ENCODE measurements at regions not wholly inside any gene's neighbourhood (a gene's known extent, or its start where the extent isn't known, plus 50 kb on each side); places are given as distances from the start of the nearest gene placed in this dataset.

DNA sequence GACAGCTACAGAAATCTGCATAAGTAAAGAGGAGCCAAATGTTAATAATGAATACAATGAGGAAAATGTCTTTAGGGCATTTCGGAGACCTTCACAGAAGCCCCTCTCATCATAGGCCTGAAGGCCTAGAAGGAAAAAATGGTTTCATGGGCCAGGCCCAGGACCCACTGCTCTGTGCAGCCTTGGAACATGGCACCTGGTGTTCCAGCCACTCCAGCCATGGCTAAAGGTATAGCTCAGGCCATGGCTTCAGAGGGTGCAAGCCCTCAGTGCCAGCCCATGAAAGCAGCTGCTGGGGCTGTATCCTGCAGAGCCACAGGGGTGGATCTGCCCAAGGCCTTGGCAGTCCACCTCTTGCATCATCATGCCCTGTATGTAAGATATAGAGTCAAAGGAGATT is 261.1 kb downstream of the SNCA start:
- CTCF ChIA-PET: no interaction called here
- no peak overlapping the region for H3K27ac Mint-ChIP-seq
- H3K4me3 Mint-ChIP-seq: no peak overlapping the region
- H3K4me1 Mint-ChIP-seq: no peaks in the 10 kb centered on the region
- peaks cover 0 to 2% (median 0%) of the 10 kb centered on the region in 11 donors for H3K9me3 Mint-ChIP-seq
- no peaks in the 10 kb centered on the region for H3K36me3 ChIP-seq (ENCODE audit: control insufficient read depth in 2 of 3, insufficient read depth in 3 of 3, low read length in 3 of 3)
- POLR2A ChIA-PET: no interaction called here
- H3K9me3 ChIP-seq (ENCODE audit: control insufficient read depth in 2 of 3, low read length in 3 of 3): no peaks in the 10 kb centered on the region
- no peaks in the 10 kb centered on the region for H3K4me1 ChIP-seq (ENCODE audit: control insufficient read depth in 2 of 2, insufficient read depth in 2 of 2, low read length in 2 of 2)
- H3K27me3 ChIP-seq (ENCODE audit: control insufficient read depth in 2 of 2, insufficient read depth in 2 of 2, low read length in 2 of 2): no peaks in the 10 kb centered on the region
- no peak overlapping the region for H3K4me3 ChIP-seq (ENCODE audit: low read length)
- intact Hi-C loops (cut with micrococcal nuclease): no loop called here
- ATAC-seq (no peak), DNase-seq (no peak)
- peaks cover 0 to 6% (median 0%) of the 10 kb centered on the region in 5 donors for H3K27me3 Mint-ChIP-seq
- no peaks in the 10 kb centered on the region for H3K36me3 Mint-ChIP-seq
- no peak overlapping the region for H3K27ac ChIP-seq (ENCODE audit: low read depth, low read length)

DNA sequence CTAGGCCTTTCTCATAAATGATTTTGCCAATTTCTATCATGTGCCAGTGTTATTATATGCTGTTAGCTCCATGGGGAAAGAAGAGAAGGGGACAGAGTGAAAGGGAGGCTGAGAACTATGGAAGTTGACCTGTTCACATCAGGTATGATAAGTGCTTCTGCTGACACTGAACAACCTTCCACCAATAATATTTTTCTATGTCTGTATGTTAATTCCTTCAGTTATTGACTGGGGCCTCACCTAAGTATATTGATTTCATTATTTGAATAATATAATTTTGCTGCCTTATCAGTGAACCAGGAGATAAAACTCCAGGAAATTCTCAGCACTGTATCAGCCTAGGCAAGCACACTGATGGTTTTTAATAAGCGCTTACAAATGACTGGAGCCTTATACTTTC is 262.8 kb downstream of the SNCA start:
- Mint-ChIP-seq H3K27ac (no peak overlapping the region), H3K4me3 (no peak overlapping the region), H3K4me1 (no peaks in the 10 kb centered on the region), H3K9me3 (peaks cover 0 to 2% (median 0%) of the 10 kb centered on the region in 11 donors), H3K36me3 (no peaks in the 10 kb centered on the region), H3K27me3 (peaks cover 0 to 9% (median 5%) of the 10 kb centered on the region in 5 donors)
- H3K36me3 ChIP-seq (ENCODE audit: control insufficient read depth in 2 of 3, insufficient read depth in 3 of 3, low read length in 3 of 3): no peaks in the 10 kb centered on the region
- ATAC-seq: no peak
- no peaks in the 10 kb centered on the region for H3K4me1 ChIP-seq (ENCODE audit: control insufficient read depth in 2 of 2, insufficient read depth in 2 of 2, low read length in 2 of 2)
- intact Hi-C loops (cut with micrococcal nuclease): no loop called here
- no peak overlapping the region for H3K27ac ChIP-seq (ENCODE audit: low read depth, low read length)
- H3K9me3 ChIP-seq (ENCODE audit: control insufficient read depth in 2 of 3, low read length in 3 of 3): no peaks in the 10 kb centered on the region
- POLR2A ChIA-PET: no interaction called here
- no peaks in the 10 kb centered on the region for H3K27me3 ChIP-seq (ENCODE audit: control insufficient read depth in 2 of 2, insufficient read depth in 2 of 2, low read length in 2 of 2)
- DNase-seq: no peak
- no peak overlapping the region for H3K4me3 ChIP-seq (ENCODE audit: low read length)
- CTCF ChIA-PET: no interaction called here

DNA sequence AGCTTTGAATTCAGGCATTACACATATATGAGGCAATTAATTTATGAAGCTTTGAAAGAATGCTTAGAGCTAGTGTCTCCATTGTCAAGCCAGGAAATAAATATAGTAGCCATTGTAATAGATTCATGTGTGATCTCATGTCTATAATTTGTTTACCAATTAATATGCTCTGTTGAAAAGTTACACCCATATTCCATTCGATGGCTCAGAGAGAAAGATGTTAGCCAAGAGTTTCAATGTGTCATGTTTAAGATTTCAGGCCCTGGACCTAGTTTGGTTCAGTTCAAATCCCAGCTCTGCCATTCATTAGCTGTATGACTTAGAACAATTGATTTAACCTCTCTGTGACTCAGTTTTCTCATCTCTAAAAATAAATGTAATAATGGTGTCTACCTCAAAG is 263.3 kb downstream of the SNCA start:
- ATAC-seq: no peak
- no peak overlapping the region for H3K4me3 Mint-ChIP-seq
- H3K36me3 Mint-ChIP-seq: no peaks in the 10 kb centered on the region
- DNase-seq: no peak
- H3K27ac Mint-ChIP-seq: no peak overlapping the region
- no peaks in the 10 kb centered on the region for H3K9me3 ChIP-seq (ENCODE audit: control insufficient read depth in 2 of 3, low read length in 3 of 3)
- H3K36me3 ChIP-seq (ENCODE audit: control insufficient read depth in 2 of 3, insufficient read depth in 3 of 3, low read length in 3 of 3): no peaks in the 10 kb centered on the region
- intact Hi-C loops (cut with micrococcal nuclease): no loop called here
- peaks cover 0 to 2% (median 0%) of the 10 kb centered on the region in 11 donors for H3K9me3 Mint-ChIP-seq
- ChIA-PET POLR2A (no interaction called here), CTCF (no interaction called here)
- H3K4me1 Mint-ChIP-seq: no peaks in the 10 kb centered on the region
- H3K4me1 ChIP-seq (ENCODE audit: control insufficient read depth in 2 of 2, insufficient read depth in 2 of 2, low read length in 2 of 2): no peaks in the 10 kb centered on the region
- no peak overlapping the region for H3K4me3 ChIP-seq (ENCODE audit: low read length)
- no peak overlapping the region for H3K27ac ChIP-seq (ENCODE audit: low read depth, low read length)
- H3K27me3 ChIP-seq (ENCODE audit: control insufficient read depth in 2 of 2, insufficient read depth in 2 of 2, low read length in 2 of 2): no peaks in the 10 kb centered on the region
- peaks cover 0 to 9% (median 5%) of the 10 kb centered on the region in 5 donors for H3K27me3 Mint-ChIP-seq

DNA sequence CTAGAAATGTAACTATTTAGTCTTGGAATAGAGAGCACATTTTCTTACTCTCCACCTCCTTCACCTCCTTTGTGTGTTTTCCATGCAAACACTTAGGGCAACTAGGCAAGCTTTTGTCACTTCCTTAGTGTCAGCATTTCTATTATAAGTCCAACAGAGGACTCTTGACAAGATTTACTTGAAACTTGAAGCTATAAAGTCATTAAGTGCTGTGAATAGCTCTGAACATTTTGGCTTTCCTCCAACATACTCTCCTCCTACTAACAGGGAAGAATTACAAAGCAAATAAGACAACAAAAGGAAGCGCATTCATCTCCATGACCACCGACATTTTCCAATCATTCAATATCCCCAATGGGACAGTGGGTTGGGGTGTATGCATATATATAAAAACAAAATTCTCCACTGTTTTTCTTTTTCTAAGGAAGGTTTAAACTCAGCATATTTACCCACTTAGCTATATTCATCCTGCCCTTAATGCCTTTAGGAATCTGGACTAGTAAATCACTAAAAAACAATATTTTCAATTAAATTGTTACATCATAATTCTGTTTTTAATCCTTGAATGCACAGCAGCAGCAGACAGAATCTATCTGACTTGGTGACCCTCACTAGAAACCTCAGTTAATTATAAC is 264.6 kb downstream of the SNCA start:
- H3K27ac Mint-ChIP-seq: no peak overlapping the region
- no peak overlapping the region for H3K27ac ChIP-seq (ENCODE audit: low read depth, low read length)
- no peaks in the 10 kb centered on the region for H3K4me1 Mint-ChIP-seq
- ChIA-PET CTCF (no interaction called here), POLR2A (no interaction called here)
- intact Hi-C loops (cut with micrococcal nuclease): no loop called here
- peaks cover 5 to 10% (median 10%) of the 10 kb centered on the region in 5 donors for H3K27me3 Mint-ChIP-seq
- no peak for DNase-seq
- H3K36me3 Mint-ChIP-seq: no peaks in the 10 kb centered on the region
- no peak overlapping the region for H3K4me3 Mint-ChIP-seq
- H3K4me3 ChIP-seq (ENCODE audit: low read length): no peak overlapping the region
- no peaks in the 10 kb centered on the region for H3K4me1 ChIP-seq (ENCODE audit: control insufficient read depth in 2 of 2, insufficient read depth in 2 of 2, low read length in 2 of 2)
- H3K9me3 ChIP-seq (ENCODE audit: control insufficient read depth in 2 of 3, low read length in 3 of 3): no peaks in the 10 kb centered on the region
- H3K27me3 ChIP-seq (ENCODE audit: control insufficient read depth in 2 of 2, insufficient read depth in 2 of 2, low read length in 2 of 2): no peaks in the 10 kb centered on the region
- ATAC-seq: no peak
- H3K9me3 Mint-ChIP-seq: peaks cover 0 to 2% (median 0%) of the 10 kb centered on the region in 11 donors
- no peaks in the 10 kb centered on the region for H3K36me3 ChIP-seq (ENCODE audit: control insufficient read depth in 2 of 3, insufficient read depth in 3 of 3, low read length in 3 of 3)

DNA sequence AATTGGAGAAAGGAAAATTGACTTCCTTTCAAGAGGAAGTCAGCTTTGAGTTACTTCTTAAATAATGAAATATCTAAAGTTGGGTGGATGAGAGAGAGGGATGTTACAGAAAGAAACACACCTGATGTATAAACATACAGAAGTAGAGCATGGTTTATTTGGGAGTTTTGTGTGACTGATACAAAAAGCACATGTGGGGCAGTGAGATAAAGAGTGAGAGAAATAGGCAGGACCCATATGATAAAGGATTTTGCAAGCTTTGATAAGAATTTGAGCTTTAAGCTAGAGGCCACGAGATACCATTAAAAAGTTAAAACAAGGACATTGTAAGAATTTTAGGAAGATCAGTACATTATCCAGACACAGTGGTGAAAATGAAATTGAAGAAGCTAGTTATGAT is 263.3 kb upstream of the GPRIN3 start:
- no peaks in the 10 kb centered on the region for H3K27me3 ChIP-seq (ENCODE audit: control insufficient read depth in 2 of 2, insufficient read depth in 2 of 2, low read length in 2 of 2)
- DNase-seq (no peak), ATAC-seq (no peak)
- H3K36me3 ChIP-seq (ENCODE audit: control insufficient read depth in 2 of 3, insufficient read depth in 3 of 3, low read length in 3 of 3): no peaks in the 10 kb centered on the region
- CTCF ChIA-PET: no interaction called here
- Mint-ChIP-seq H3K27ac (no peak overlapping the region), H3K27me3 (peaks cover 7 to 18% (median 10%) of the 10 kb centered on the region in 5 donors), H3K9me3 (peaks cover 0 to 2% (median 0%) of the 10 kb centered on the region in 11 donors), H3K36me3 (no peaks in the 10 kb centered on the region), H3K4me1 (no peaks in the 10 kb centered on the region), H3K4me3 (no peak overlapping the region)
- no peak overlapping the region for H3K27ac ChIP-seq (ENCODE audit: low read depth, low read length)
- H3K9me3 ChIP-seq (ENCODE audit: control insufficient read depth in 2 of 3, low read length in 3 of 3): no peaks in the 10 kb centered on the region
- POLR2A ChIA-PET: no interaction called here
- intact Hi-C loops (cut with micrococcal nuclease): no loop called here
- no peak overlapping the region for H3K4me3 ChIP-seq (ENCODE audit: low read length)
- H3K4me1 ChIP-seq (ENCODE audit: control insufficient read depth in 2 of 2, insufficient read depth in 2 of 2, low read length in 2 of 2): no peaks in the 10 kb centered on the region

DNA sequence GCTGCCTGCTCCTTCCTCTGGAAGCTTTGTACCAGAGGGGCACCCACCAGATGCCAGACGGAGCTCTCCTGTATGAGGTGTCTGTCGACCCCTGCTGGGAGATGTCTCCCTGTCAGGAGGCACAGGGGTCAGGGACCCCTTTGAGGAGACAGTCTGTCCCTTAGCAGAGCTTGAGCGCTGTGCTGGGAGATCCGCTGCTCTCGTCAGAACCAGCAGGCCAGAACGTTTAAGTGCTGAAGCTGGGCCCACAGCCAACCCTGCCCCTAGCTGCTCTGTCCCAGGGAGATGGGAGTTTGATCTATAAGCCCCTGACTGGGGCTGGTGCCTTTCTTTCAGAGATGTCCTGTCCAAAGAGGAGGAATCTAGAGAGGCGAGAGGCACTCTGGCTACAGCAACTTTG is 260.3 kb upstream of the GPRIN3 start:
- Mint-ChIP-seq H3K4me1 (no peaks in the 10 kb centered on the region), H3K36me3 (no peaks in the 10 kb centered on the region), H3K27ac (no peak overlapping the region), H3K27me3 (peaks cover 7 to 22% (median 10%) of the 10 kb centered on the region in 5 donors), H3K9me3 (no peaks in the 10 kb centered on the region), H3K4me3 (no peak overlapping the region)
- Histone ChIP-seq H3K27ac (ENCODE audit: low read depth, low read length) (no peak overlapping the region), H3K4me3 (ENCODE audit: low read length) (no peak overlapping the region), H3K27me3 (ENCODE audit: control insufficient read depth in 2 of 2, insufficient read depth in 2 of 2, low read length in 2 of 2) (no peaks in the 10 kb centered on the region), H3K9me3 (ENCODE audit: control insufficient read depth in 2 of 3, low read length in 3 of 3) (no peaks in the 10 kb centered on the region), H3K36me3 (ENCODE audit: control insufficient read depth in 2 of 3, insufficient read depth in 3 of 3, low read length in 3 of 3) (no peaks in the 10 kb centered on the region), H3K4me1 (ENCODE audit: control insufficient read depth in 2 of 2, insufficient read depth in 2 of 2, low read length in 2 of 2) (no peaks in the 10 kb centered on the region)
- no peak for DNase-seq
- no peak for ATAC-seq
- POLR2A ChIA-PET: no interaction called here
- CTCF ChIA-PET: no interaction called here
- intact Hi-C loops (cut with micrococcal nuclease): no loop called here

DNA sequence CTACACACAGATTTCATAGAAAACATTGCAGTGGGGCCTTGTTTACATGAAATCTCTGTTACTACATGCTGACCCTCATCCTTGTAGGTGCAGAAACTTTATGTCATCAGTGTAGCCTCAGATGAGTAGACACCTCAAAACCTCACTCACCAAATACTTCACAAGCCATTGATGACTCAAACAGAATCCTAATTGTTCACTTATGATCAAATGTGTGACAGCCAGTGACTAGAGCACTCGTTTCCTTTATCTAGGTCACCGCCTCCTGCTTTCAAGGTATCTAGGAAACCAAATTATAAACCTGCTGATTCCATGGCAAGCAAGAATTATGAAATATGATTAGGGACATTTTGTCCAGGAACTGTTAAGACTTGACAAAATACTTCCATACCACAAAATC is 255.8 kb upstream of the GPRIN3 start:
- CTCF ChIA-PET: no interaction called here
- no peak overlapping the region for H3K27ac ChIP-seq (ENCODE audit: low read depth, low read length)
- POLR2A ChIA-PET: no interaction called here
- no peaks in the 10 kb centered on the region for H3K27me3 ChIP-seq (ENCODE audit: control insufficient read depth in 2 of 2, insufficient read depth in 2 of 2, low read length in 2 of 2)
- Mint-ChIP-seq H3K36me3 (no peaks in the 10 kb centered on the region), H3K27ac (no peak overlapping the region), H3K9me3 (no peaks in the 10 kb centered on the region), H3K27me3 (peaks cover 2 to 31% (median 6%) of the 10 kb centered on the region in 5 donors), H3K4me1 (no peaks in the 10 kb centered on the region), H3K4me3 (no peak overlapping the region)
- no peaks in the 10 kb centered on the region for H3K36me3 ChIP-seq (ENCODE audit: control insufficient read depth in 2 of 3, insufficient read depth in 3 of 3, low read length in 3 of 3)
- ATAC-seq (no peak), DNase-seq (no peak)
- no peaks in the 10 kb centered on the region for H3K9me3 ChIP-seq (ENCODE audit: control insufficient read depth in 2 of 3, low read length in 3 of 3)
- intact Hi-C loops (cut with micrococcal nuclease): no loop called here
- H3K4me3 ChIP-seq (ENCODE audit: low read length): no peak overlapping the region
- H3K4me1 ChIP-seq (ENCODE audit: control insufficient read depth in 2 of 2, insufficient read depth in 2 of 2, low read length in 2 of 2): no peaks in the 10 kb centered on the region
